ENCODE measurements at regions not wholly inside any gene's neighbourhood (a gene's known extent, or its start where the extent isn't known, plus 50 kb on each side); places are given as distances from the start of the nearest gene placed in this dataset.
A peak's percentile ranks its signal among the peaks of the same experiment; 100 is the strongest.
"Not testable (repeated sequence)": the region's sequence is repeated elsewhere in the genome, so short reads cannot be mapped to it uniquely, and the experiment has no call there.

DNA sequence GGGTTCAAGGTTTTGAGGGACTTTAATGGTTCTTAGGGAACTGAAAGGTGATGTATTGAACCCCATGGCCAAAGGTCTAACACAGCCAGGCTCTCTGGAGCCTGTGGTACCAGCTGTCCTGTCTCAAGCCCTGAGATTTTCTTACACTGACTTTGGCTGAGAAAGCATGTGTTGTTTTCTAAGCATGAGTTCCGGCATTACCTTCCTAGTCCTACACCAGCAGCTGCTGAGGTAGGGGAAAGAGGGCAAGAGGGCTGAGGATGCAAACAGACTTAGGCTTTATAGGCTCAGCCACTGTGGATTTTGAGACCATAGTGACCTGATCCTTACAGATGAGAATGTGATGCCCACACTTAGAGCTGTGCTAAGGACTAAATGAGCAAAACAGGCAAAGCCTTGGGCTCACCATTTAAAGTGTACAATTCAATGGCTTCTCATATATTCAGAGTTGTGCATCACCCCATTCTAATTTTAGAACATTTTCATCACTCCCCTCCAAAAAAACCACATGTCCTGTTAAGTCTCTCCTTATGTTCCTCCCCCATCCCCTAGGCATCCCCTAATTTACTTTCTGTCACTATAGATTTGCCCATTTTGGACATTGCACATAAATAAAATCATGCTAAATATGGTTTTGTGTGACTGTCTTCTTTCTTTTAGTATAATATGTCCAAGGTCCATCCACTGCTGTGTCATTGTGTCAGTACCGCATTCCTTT is 99.7 kb upstream of the OTOS start:
- Histone ChIP-seq H3K36me3 (replicated peaks in 1 of 2) (no peaks in the 10 kb centered on the region), H3K4me1 (replicated peaks in 1 of 2) (peaks cover 24 to 29% of the 10 kb centered on the region in 2 donors), H3K4me3 (no peak overlapping the region), H3K27me3 (no peaks in the 10 kb centered on the region), H3K27ac (no peak overlapping the region), H3K9me3 (replicated peaks in 1 of 3) (no peaks in the 10 kb centered on the region)
- intact Hi-C loops (cut with DNase I) = no loop called here
- WGBS, 4 donors = 77 to 100% (median 93%) methylated on average over 1 to 2 of the region's 2 CpGs
- DNase-seq = peak in 1 of 7 donors; percentile 1
- TF ChIP-seq, protein P1, sequence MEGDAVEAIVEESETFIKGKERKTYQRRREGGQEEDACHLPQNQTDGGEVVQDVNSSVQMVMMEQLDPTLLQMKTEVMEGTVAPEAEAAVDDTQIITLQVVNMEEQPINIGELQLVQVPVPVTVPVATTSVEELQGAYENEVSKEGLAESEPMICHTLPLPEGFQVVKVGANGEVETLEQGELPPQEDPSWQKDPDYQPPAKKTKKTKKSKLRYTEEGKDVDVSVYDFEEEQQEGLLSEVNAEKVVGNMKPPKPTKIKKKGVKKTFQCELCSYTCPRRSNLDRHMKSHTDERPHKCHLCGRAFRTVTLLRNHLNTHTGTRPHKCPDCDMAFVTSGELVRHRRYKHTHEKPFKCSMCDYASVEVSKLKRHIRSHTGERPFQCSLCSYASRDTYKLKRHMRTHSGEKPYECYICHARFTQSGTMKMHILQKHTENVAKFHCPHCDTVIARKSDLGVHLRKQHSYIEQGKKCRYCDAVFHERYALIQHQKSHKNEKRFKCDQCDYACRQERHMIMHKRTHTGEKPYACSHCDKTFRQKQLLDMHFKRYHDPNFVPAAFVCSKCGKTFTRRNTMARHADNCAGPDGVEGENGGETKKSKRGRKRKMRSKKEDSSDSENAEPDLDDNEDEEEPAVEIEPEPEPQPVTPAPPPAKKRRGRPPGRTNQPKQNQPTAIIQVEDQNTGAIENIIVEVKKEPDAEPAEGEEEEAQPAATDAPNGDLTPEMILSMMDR (IDR thresholded peaks at IDR 0.05) = no peak
- TF ChIP-seq POLR2A (IDR thresholded peaks at IDR 0.05) = no peak

DNA sequence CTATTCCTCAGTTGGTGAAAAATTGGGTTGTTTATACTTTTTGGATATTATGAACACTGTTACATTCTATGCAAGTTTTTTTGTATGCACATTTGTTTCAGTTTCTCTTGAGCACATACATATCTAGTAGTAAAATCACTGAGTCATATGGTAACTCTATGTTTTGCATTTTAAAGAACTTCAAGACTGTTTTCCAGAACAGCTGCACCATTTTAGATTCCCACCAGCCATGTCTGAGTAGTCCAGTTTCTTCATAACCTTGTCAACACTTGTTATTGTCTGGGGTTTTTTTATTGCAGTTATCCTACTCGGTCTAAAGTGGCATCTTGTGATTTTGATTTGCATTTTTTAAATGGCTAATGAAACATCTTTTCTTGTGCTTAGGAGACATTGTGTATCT is 100.3 kb upstream of the OTOS start:
- Histone ChIP-seq H3K4me1 (replicated peaks in 1 of 2) (peaks cover 24 to 28% of the 10 kb centered on the region in 2 donors), H3K27me3 (no peaks in the 10 kb centered on the region), H3K27ac (no peak overlapping the region), H3K36me3 (replicated peaks in 1 of 2) (no peaks in the 10 kb centered on the region), H3K9me3 (replicated peaks in 1 of 3) (no peaks in the 10 kb centered on the region), H3K4me3 (no peak overlapping the region)
- no peak for DNase-seq
- 67 to 83% (median 75%) methylated on average over 1 of the region's 1 CpG for WGBS, 4 donors
- intact Hi-C loops (cut with DNase I) = no loop called here
- no peak for TF ChIP-seq POLR2A (IDR thresholded peaks at IDR 0.05)
- TF ChIP-seq, protein P1 (IDR thresholded peaks at IDR 0.05) = no peak

DNA sequence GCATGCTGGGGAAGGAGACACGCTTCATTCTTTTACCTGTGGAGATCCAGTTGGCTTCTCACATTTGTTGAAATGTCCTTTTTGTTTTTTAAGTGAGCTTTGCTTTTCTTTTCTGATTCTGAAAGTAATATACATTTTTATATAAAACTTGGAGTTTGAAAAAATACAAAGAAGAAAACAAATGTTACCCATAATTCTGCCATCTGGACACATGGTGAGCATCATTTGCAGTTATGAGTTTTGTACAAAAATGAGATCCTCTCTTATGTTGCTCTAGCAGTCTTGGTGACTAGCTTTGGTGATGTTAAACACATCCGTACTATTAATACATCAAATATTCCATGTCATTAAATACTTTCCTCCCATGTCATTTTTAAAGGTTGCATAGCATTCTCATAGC is 101.1 kb upstream of the OTOS start:
- no peaks in the 10 kb centered on the region for H3K27me3 ChIP-seq
- peaks cover 18 to 20% of the 10 kb centered on the region in 2 donors for H3K4me1 ChIP-seq (replicated peaks in 1 of 2)
- no peaks in the 10 kb centered on the region for H3K9me3 ChIP-seq (replicated peaks in 1 of 3)
- H3K36me3 ChIP-seq (replicated peaks in 1 of 2) = no peaks in the 10 kb centered on the region
- TF ChIP-seq, protein P1 (IDR thresholded peaks at IDR 0.05) = no peak
- no peak for TF ChIP-seq POLR2A (IDR thresholded peaks at IDR 0.05)
- H3K27ac ChIP-seq = no peak overlapping the region
- WGBS, 4 donors = 87 to 96% (median 91%) methylated on average over 2 of the region's 2 CpGs
- no peak for DNase-seq
- intact Hi-C loops (cut with DNase I) = no loop called here
- H3K4me3 ChIP-seq = no peak overlapping the region

DNA sequence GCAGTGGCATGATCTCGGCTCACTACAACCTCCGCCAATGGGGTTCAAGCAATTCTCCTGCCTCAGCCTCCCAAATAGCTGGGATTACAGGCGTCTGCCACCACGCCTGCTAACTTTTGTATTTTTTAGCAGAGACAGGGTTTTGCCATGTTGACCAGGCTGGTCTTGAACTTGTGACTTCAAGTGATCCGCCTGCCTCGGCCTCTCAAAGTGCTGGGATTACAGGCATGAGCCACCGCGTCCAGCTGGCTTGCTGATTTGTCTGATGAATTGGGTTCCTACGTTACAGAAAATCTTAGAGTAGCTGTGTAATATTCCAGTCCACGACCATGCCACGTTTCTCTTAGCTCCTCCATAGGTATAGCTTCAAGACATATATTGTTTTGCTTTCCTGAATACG is 102.6 kb upstream of the OTOS start:
- DNase-seq; H3K4me3 ChIP-seq; H3K9me3 ChIP-seq (replicated peaks in 1 of 3); H3K27me3 ChIP-seq; H3K36me3 ChIP-seq (replicated peaks in 1 of 2); intact Hi-C loops (cut with DNase I); H3K27ac ChIP-seq; H3K4me1 ChIP-seq (replicated peaks in 1 of 2): not testable (repeated sequence)
- 86 to 94% (median 90%) methylated on average over 12 of the region's 12 CpGs for WGBS, 4 donors

DNA sequence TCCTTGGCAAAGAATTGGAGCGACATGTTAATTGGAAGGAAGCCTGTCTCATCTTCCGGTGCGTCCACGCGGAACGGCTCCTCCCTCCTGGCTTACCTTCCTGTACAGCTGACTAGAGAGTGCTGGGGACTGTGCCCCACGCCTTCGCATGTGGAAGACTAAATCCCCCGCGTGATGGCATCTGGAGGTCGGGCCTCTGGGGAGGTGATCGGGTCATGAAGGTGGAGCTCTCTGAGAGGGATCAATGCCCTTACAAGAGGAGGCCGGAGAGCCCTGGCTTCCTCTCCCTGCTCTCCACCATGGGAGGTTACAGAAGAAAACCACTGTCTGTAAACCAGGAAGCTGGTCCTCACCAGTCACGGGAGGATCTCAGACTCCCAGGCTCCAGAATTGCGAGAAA is 104.1 kb upstream of the OTOS start:
- intact Hi-C loops (cut with DNase I) = no loop called here
- Histone ChIP-seq H3K9me3 (replicated peaks in 1 of 3) (no peaks in the 10 kb centered on the region), H3K4me1 (replicated peaks in 1 of 2) (no peaks in the 10 kb centered on the region), H3K36me3 (replicated peaks in 1 of 2) (no peaks in the 10 kb centered on the region), H3K27me3 (no peaks in the 10 kb centered on the region), H3K4me3 (no peak overlapping the region), H3K27ac (no peak overlapping the region)
- peak in 1 of 7 donors; percentile 11 for DNase-seq
- TF ChIP-seq, protein P1 (IDR thresholded peaks at IDR 0.05) = no peak
- TF ChIP-seq POLR2A (IDR thresholded peaks at IDR 0.05) = no peak
- 82 to 87% (median 83%) methylated on average over 11 to 15 of the region's 15 CpGs for WGBS, 4 donors
